Vagina (tissue), 2 donors: ENCODE measurements at regions not wholly inside any gene's neighbourhood (a gene's known extent, or its start where the extent isn't known, plus 50 kb on each side); places are given as distances from the start of the nearest gene placed in this dataset.

Experiments
- POLR2A ChIP-seq, 2 donors: fragments of 450-650 bp; IDR thresholded peaks; one replicate each; pipeline ENCODE4 v1.6.1; 2017; ENCODE audit warnings: antibody characterized with exemption in 2 of 2, mild to moderate bottlenecking in 2 of 2, moderate library complexity in 2 of 2
- TF ChIP-seq, protein P1 (sequence below), 3 experiments: fragments of 450-650 bp in 2 of 3; fragments of 200-600 bp in 1 of 3; sonication (generic) in 1 of 3; IDR thresholded peaks; one replicate each; pipeline ENCODE4 v1.5.1; 2017 to 2019; ENCODE audit warnings: antibody characterized with exemption in 3 of 3, mild to moderate bottlenecking in 2 of 3, moderate library complexity in 2 of 3

DNA sequence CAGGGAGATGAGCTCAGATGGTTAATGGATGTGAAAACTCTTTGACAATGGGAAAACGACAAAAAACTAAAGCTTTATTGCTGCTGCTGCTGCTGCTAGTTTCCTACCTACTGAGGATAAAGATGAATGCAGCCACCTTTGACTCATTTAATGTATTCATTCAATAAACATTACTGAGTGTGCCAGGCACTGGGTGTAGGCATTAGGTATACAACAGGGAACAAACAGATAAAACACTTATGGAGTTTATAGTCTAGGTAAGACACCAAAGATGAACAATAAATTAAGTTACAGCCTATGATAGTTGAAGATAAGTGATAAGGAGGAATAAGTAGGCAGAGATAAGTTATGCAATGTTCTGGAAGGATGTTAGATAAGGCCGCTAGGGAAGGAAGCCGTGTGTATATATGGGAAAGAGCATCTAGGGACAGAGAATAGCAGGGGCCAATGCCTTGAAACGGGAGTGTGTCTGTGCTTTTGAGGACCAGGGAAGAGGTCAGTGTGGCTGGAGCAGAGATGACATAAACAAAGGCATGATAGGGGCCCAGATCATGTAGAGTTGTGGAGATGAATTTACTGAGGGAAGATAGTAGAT lies 477.6 kb downstream of the NTRK2 start:
- TF ChIP-seq POLR2A (IDR thresholded peaks at IDR 0.05): no peak
- TF ChIP-seq, protein P1, sequence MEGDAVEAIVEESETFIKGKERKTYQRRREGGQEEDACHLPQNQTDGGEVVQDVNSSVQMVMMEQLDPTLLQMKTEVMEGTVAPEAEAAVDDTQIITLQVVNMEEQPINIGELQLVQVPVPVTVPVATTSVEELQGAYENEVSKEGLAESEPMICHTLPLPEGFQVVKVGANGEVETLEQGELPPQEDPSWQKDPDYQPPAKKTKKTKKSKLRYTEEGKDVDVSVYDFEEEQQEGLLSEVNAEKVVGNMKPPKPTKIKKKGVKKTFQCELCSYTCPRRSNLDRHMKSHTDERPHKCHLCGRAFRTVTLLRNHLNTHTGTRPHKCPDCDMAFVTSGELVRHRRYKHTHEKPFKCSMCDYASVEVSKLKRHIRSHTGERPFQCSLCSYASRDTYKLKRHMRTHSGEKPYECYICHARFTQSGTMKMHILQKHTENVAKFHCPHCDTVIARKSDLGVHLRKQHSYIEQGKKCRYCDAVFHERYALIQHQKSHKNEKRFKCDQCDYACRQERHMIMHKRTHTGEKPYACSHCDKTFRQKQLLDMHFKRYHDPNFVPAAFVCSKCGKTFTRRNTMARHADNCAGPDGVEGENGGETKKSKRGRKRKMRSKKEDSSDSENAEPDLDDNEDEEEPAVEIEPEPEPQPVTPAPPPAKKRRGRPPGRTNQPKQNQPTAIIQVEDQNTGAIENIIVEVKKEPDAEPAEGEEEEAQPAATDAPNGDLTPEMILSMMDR (IDR thresholded peaks at IDR 0.05): no peak
